ENCODE measurements at regions not wholly inside any gene's neighbourhood (a gene's known extent, or its start where the extent isn't known, plus 50 kb on each side); places are given as distances from the start of the nearest gene placed in this dataset.

GRCh38 chr4:146029939-146030710 lies 91.5 kb upstream of the ZNF827 start:
- no peak for DNase-seq (ENCODE audit: low read depth in 3 of 3, low spot score in 2 of 3)

DNA sequence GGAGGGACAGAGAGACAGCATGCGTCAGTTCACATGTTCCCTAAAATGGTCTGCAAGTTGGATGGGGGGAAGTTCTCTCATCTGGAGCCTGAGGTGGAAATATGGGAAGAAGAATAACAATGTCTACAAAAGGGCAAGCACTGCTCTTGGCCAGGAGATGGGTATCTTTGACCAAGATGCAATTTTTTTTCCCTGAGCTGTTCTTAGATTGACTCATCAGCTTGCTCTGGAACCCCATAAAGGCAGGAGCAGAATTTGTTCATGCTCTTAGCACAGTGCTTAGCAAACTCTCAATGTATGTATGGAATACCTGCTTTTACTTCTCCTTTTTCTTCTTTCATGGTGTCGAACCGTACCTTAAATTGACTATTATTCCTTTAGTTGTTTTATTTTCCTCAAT lies 90.5 kb upstream of the ZNF827 start:
- no peak for DNase-seq (ENCODE audit: low read depth in 3 of 3, low spot score in 2 of 3)

DNA sequence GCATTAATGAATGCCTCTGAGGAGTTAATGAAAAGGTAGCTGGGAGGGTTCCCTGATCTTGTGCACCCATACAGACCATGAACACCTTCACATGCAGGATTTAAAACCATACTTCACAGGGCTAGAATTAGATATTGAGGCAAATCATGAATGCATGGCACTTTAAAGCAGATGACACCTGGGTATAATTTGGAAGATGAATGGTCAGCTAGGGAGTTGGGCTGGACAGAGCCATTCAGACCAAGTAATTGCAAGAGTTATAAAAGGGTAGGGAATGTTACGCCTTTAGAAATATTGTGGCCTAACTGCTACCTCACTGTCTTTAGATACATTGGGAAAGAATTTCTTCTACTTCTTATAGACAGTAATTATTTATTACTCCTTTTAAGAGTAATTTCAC lies 89.1 kb upstream of the ZNF827 start:
- DNase-seq (ENCODE audit: low read depth in 3 of 3, low spot score in 2 of 3) = no peak

GRCh38 chr4:146023334-146023967 lies 84.8 kb upstream of the ZNF827 start:
- DNase-seq (ENCODE audit: low read depth in 3 of 3, low spot score in 2 of 3) = no peak

- no peak for DNase-seq (ENCODE audit: low read depth in 3 of 3, low spot score in 2 of 3)
Measured at GRCh38 chr4:146022541-146022940, 83.9 kb upstream of the ZNF827 start.

- DNase-seq (ENCODE audit: low read depth in 3 of 3, low spot score in 2 of 3) = no peak
Measured at GRCh38 chr4:146018247-146018646, 79.6 kb upstream of the ZNF827 start.

DNA sequence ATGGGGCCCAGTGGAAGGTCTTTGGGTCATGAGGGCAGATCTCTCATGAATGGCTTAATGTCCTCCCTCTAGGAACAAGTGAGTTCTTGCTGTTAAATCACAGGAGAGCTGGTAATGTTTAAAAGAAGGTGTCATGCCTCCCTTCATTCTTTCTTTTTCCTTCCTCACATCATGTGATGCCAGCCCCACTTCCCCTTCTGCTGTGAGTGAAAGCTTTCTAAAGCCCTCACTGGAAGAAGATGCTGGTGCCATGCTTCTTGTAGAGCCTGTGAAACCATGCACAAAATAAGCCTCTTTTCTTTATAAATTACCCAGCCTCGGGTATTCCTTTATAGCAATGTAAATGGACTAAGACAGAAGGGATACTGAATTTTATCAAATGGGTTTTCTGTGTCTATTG lies 66.1 kb upstream of the ZNF827 start:
- DNase-seq (ENCODE audit: low read depth in 3 of 3, low spot score in 2 of 3) = no peak

- DNase-seq (ENCODE audit: low read depth in 3 of 3, low spot score in 2 of 3) = no peak
Measured at GRCh38 chr4:145988628-145989027, 50.0 kb upstream of the ZNF827 start.
